ENCODE measurements at regions not wholly inside any gene's neighbourhood (a gene's known extent, or its start where the extent isn't known, plus 50 kb on each side); places are given as distances from the start of the nearest gene placed in this dataset.

GRCh38 chr13:44104197-44104490 lies 224.4 kb downstream of the LACC1 start:
- H3K79me2 ChIP-seq (ENCODE audit: insufficient read depth, low read length), result no peaks in the 10 kb centered on the region
- H3K4me1 ChIP-seq (ENCODE audit: insufficient read depth, low read length, poor library complexity, severe bottlenecking), result no peaks in the 10 kb centered on the region
- no peak overlapping the region for H3K4me3 ChIP-seq (ENCODE audit: low read length, poor library complexity, severe bottlenecking)
- H3K9me2 ChIP-seq (replicated peaks; ENCODE audit: low read depth, low read length), result no peaks in the 10 kb centered on the region
- no peak overlapping the region for H2AFZ ChIP-seq (ENCODE audit: low read length)
- H3F3A ChIP-seq (ENCODE audit: low read depth), result no peaks in the 10 kb centered on the region
- no peak overlapping the region for H3K9ac ChIP-seq (ENCODE audit: low read depth, low read length, poor library complexity, severe bottlenecking)
- no peak for TF ChIP-seq EZH2phosphoT487 (IDR thresholded peaks at IDR 0.05; ENCODE audit: borderline replicate concordance)
- TF ChIP-seq, protein P1, sequence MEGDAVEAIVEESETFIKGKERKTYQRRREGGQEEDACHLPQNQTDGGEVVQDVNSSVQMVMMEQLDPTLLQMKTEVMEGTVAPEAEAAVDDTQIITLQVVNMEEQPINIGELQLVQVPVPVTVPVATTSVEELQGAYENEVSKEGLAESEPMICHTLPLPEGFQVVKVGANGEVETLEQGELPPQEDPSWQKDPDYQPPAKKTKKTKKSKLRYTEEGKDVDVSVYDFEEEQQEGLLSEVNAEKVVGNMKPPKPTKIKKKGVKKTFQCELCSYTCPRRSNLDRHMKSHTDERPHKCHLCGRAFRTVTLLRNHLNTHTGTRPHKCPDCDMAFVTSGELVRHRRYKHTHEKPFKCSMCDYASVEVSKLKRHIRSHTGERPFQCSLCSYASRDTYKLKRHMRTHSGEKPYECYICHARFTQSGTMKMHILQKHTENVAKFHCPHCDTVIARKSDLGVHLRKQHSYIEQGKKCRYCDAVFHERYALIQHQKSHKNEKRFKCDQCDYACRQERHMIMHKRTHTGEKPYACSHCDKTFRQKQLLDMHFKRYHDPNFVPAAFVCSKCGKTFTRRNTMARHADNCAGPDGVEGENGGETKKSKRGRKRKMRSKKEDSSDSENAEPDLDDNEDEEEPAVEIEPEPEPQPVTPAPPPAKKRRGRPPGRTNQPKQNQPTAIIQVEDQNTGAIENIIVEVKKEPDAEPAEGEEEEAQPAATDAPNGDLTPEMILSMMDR (conservative IDR thresholded peaks at IDR 0.05; ENCODE audit: low read length), result no peak
- H3K36me3 ChIP-seq (ENCODE audit: insufficient read depth, low read length), result no peaks in the 10 kb centered on the region
- no peaks in the 10 kb centered on the region for H4K20me1 ChIP-seq (ENCODE audit: insufficient read depth, low read length, poor library complexity, severe bottlenecking)
- no peak overlapping the region for H3K4me2 ChIP-seq (ENCODE audit: low read depth, low read length, poor library complexity, severe bottlenecking)
- no peaks in the 10 kb centered on the region for H3K27me3 ChIP-seq (ENCODE audit: insufficient read depth, low read length, poor library complexity, severe bottlenecking)
- H3K9me3 ChIP-seq (ENCODE audit: insufficient read depth, low read depth, low read length), result peaks cover 10% of the 10 kb centered on the region

- no peaks in the 10 kb centered on the region for H3F3A ChIP-seq (ENCODE audit: low read depth)
- no peaks in the 10 kb centered on the region for H3K36me3 ChIP-seq (ENCODE audit: insufficient read depth, low read length)
- no peak overlapping the region for H3K4me2 ChIP-seq (ENCODE audit: low read depth, low read length, poor library complexity, severe bottlenecking)
- H3K27me3 ChIP-seq (ENCODE audit: insufficient read depth, low read length, poor library complexity, severe bottlenecking), result no peaks in the 10 kb centered on the region
- H3K4me3 ChIP-seq (ENCODE audit: low read length, poor library complexity, severe bottlenecking), result no peak overlapping the region
- H4K20me1 ChIP-seq (ENCODE audit: insufficient read depth, low read length, poor library complexity, severe bottlenecking), result no peaks in the 10 kb centered on the region
- peaks cover 10% of the 10 kb centered on the region for H3K9me3 ChIP-seq (ENCODE audit: insufficient read depth, low read depth, low read length)
- H2AFZ ChIP-seq (ENCODE audit: low read length), result no peak overlapping the region
- H3K9ac ChIP-seq (ENCODE audit: low read depth, low read length, poor library complexity, severe bottlenecking), result no peak overlapping the region
- no peaks in the 10 kb centered on the region for H3K9me2 ChIP-seq (replicated peaks; ENCODE audit: low read depth, low read length)
- H3K4me1 ChIP-seq (ENCODE audit: insufficient read depth, low read length, poor library complexity, severe bottlenecking), result no peaks in the 10 kb centered on the region
- no peaks in the 10 kb centered on the region for H3K79me2 ChIP-seq (ENCODE audit: insufficient read depth, low read length)
- no peak for TF ChIP-seq EZH2phosphoT487 (IDR thresholded peaks at IDR 0.05; ENCODE audit: borderline replicate concordance)
- TF ChIP-seq, protein P1 (conservative IDR thresholded peaks at IDR 0.05; ENCODE audit: low read length), result no peak
These were observed 225.3 kb downstream of the LACC1 start for GRCh38 chr13:44104969-44105368.

GRCh38 chr13:44106266-44107152 lies 226.8 kb downstream of the LACC1 start:
- Histone ChIP-seq H4K20me1 (ENCODE audit: insufficient read depth, low read length, poor library complexity, severe bottlenecking) (no peaks in the 10 kb centered on the region), H3K9ac (ENCODE audit: low read depth, low read length, poor library complexity, severe bottlenecking) (no peak overlapping the region), H2AFZ (ENCODE audit: low read length) (no peak overlapping the region), H3K79me2 (ENCODE audit: insufficient read depth, low read length) (no peaks in the 10 kb centered on the region), H3F3A (ENCODE audit: low read depth) (no peaks in the 10 kb centered on the region), H3K36me3 (ENCODE audit: insufficient read depth, low read length) (no peaks in the 10 kb centered on the region), H3K4me3 (ENCODE audit: low read length, poor library complexity, severe bottlenecking) (no peak overlapping the region), H3K4me2 (ENCODE audit: low read depth, low read length, poor library complexity, severe bottlenecking) (no peak overlapping the region), H3K27me3 (ENCODE audit: insufficient read depth, low read length, poor library complexity, severe bottlenecking) (no peaks in the 10 kb centered on the region), H3K9me2 (replicated peaks; ENCODE audit: low read depth, low read length) (no peaks in the 10 kb centered on the region), H3K9me3 (ENCODE audit: insufficient read depth, low read depth, low read length) (peaks cover 10% of the 10 kb centered on the region), H3K4me1 (ENCODE audit: insufficient read depth, low read length, poor library complexity, severe bottlenecking) (no peaks in the 10 kb centered on the region)
- TF ChIP-seq, protein P1 (conservative IDR thresholded peaks at IDR 0.05; ENCODE audit: low read length), result no peak
- TF ChIP-seq EZH2phosphoT487 (IDR thresholded peaks at IDR 0.05; ENCODE audit: borderline replicate concordance), result no peak
